K562 (cell line): ENCODE measurements at regions not wholly inside any gene's neighbourhood (a gene's known extent, or its start where the extent isn't known, plus 50 kb on each side); places are given as distances from the start of the nearest gene placed in this dataset.

Experiments
- ATAC-seq: fragments of 200-7000 bp; cut with Tn5 transposase; 3 replicates; pipeline ENCODE4 v1.9.1; 2020; ENCODE audit warnings: moderate library complexity
- BruUV-seq: library from RNA; stranded (reverse); fragments of 400-500 nt; replicated peaks from 2 replicates; lab custom pipeline; 2021; lab: Mats Ljungman, UMichigan
- CTCF ChIA-PET: fragments of 300-600 bp; formaldehyde crosslinking; extraction: SDS; loops from one replicate; lab custom pipeline; 2021; ENCODE audit warnings: low intra/inter-chr PET ratio; lab: Yijun Ruan, JAX
- POLR2A ChIA-PET: fragments of 300-600, 350-650 bp; sonication (Branson Sonifier 250); formaldehyde crosslinking; extraction: SDS; loops from one replicate; lab custom pipeline; 2021; ENCODE audit warnings: antibody characterized with exemption, inconsistent platforms; lab: Yijun Ruan, JAX
- DNase-seq, 4 experiments: peaks; one replicate each; pipeline versions ENCODE4 v3.0.0 to v3.0.0-alpha.2; 2011 to 2018; ENCODE audit warnings: low spot score in 3 of 4, mixed read lengths in 3 of 4; ENCODE audit errors: extremely low read depth in 1 of 4
- FAIRE-seq: peaks from 2 replicates; lab custom pipeline; 2011; peaks lifted over from hg19 to GRCh38; lab: Jason Lieb, UNC
- H2AFZ ChIP-seq: 2 replicates; pipeline ENCODE4 v1.6.0; 2011; ENCODE audit warnings: low read depth, low read length, control low read depth, inconsistent platforms
- H3K27ac ChIP-seq: fragments of 200-600 bp; 3 replicates; pipeline ENCODE4 v1.8.0; 2011; ENCODE audit warnings: low read depth, mild to moderate bottlenecking, control low read depth, inconsistent platforms, low read length, moderate library complexity, mixed read lengths; ENCODE audit errors: extremely low read depth
- H3K27me3 ChIP-seq, 2 experiments: fragments of 300-600 bp in 1 of 2; 2 replicates in 1 of 2; 3 replicates in 1 of 2; pipeline versions ENCODE4 v1.6.0 to v1.8.0; 2011; ENCODE audit warnings: inconsistent platforms in 2 of 2, low read length in 2 of 2, mild to moderate bottlenecking in 1 of 2, mixed read lengths in 1 of 2, moderate library complexity in 1 of 2; ENCODE audit not compliant: control insufficient read depth in 2 of 2, insufficient read depth in 2 of 2
- H3K36me3 ChIP-seq: fragments of 300-600 bp; 3 replicates; pipeline ENCODE4 v1.8.0; 2011; ENCODE audit warnings: mild to moderate bottlenecking, low read length, inconsistent platforms; ENCODE audit not compliant: control insufficient read depth, insufficient read depth
- H3K4me1 ChIP-seq, 2 experiments: fragments of 200-600 bp in 1 of 2; replicated peaks in 1 of 2; 2 replicates in 1 of 2; 3 replicates in 1 of 2; pipeline versions ENCODE4 v1.5.1 to v1.8.0; 2011; ENCODE audit warnings: inconsistent platforms in 2 of 2, low read length in 2 of 2, mild to moderate bottlenecking in 1 of 2, mixed read lengths in 1 of 2, moderate library complexity in 1 of 2; ENCODE audit not compliant: control insufficient read depth in 2 of 2, insufficient read depth in 2 of 2
- H3K4me2 ChIP-seq: 2 replicates; pipeline ENCODE4 v1.6.1; 2011; ENCODE audit warnings: low read length, control low read depth, inconsistent platforms, mixed read lengths; ENCODE audit not compliant: insufficient read depth
- H3K4me3 ChIP-seq: fragments of 200-600 bp; sonication (generic), shearing (Covaris generic); 2 replicates; pipeline ENCODE4 v1.5.1; 2016; ENCODE audit warnings: control low read depth, inconsistent platforms
- H3K79me2 ChIP-seq: fragments of 200-600 bp; 3 replicates; pipeline ENCODE4 v1.8.0; 2011; ENCODE audit warnings: low read length, inconsistent platforms; ENCODE audit not compliant: control insufficient read depth, insufficient read depth
- H3K9ac ChIP-seq, 2 experiments: 2 replicates each; pipeline versions ENCODE4 v1.6.0 to v1.6.1; 2011; ENCODE audit warnings: low read depth in 2 of 2, low read length in 2 of 2, control low read depth in 1 of 2, inconsistent platforms in 1 of 2, mild to moderate bottlenecking in 1 of 2, mixed read lengths in 1 of 2; ENCODE audit not compliant: insufficient read depth in 1 of 2
- H3K9me1 ChIP-seq: one replicate; pipeline ENCODE4 v1.6.0; 2011; ENCODE audit warnings: inconsistent platforms, mild to moderate bottlenecking, low read length, moderate library complexity; ENCODE audit not compliant: control insufficient read depth, insufficient read depth
- H3K9me3 ChIP-seq: replicated peaks from 2 replicates; pipeline ENCODE4 v1.5.1; 2011; ENCODE audit warnings: low read depth, low read length, inconsistent platforms; ENCODE audit not compliant: control insufficient read depth, insufficient read depth
- H4K20me1 ChIP-seq: replicated peaks from 2 replicates; pipeline ENCODE4 v1.6.1; 2011; ENCODE audit warnings: low read length, inconsistent platforms, mixed read lengths; ENCODE audit not compliant: control insufficient read depth, insufficient read depth
- CCNT2 ChIP-seq: IDR thresholded peaks from 2 replicates; pipeline ENCODE4 v1.6.1; 2011; ENCODE audit warnings: borderline replicate concordance, low read depth, mild to moderate bottlenecking, moderate library complexity, mixed read lengths, low read length; ENCODE audit not compliant: insufficient read length; ENCODE audit errors: extremely low read depth
- ELF2 ChIP-seq: fragments of 250-450 bp; sonication (Bioruptor Pico); IDR thresholded peaks from 2 replicates; pipeline ENCODE4 v1.5.0; 2021; ENCODE audit warnings: mild to moderate bottlenecking
- EWSR1 ChIP-seq: fragments of 450-650 bp; IDR thresholded peaks from 2 replicates; pipeline ENCODE4 v1.6.1; 2018; ENCODE audit warnings: borderline replicate concordance, mild to moderate bottlenecking, low read depth, moderate library complexity; ENCODE audit not compliant: partially characterized antibody
- HDAC3 ChIP-seq: fragments of 450-650 bp; IDR thresholded peaks from 2 replicates; pipeline ENCODE4 v1.6.1; 2018; ENCODE audit warnings: borderline replicate concordance, mild to moderate bottlenecking, moderate library complexity; ENCODE audit not compliant: partially characterized antibody
- MTF1 ChIP-seq: fragments of 250-450 bp; sonication (Bioruptor Pico); IDR thresholded peaks from 2 replicates; pipeline ENCODE4 v1.9.0; 2021; ENCODE audit warnings: moderate library complexity, mild to moderate bottlenecking, inconsistent platforms, borderline replicate concordance
- NFE2 ChIP-seq: IDR thresholded peaks from 2 replicates; pipeline ENCODE4 v1.6.1; 2014; ENCODE audit warnings: antibody characterized with exemption, low read depth
- ZFPM2 ChIP-seq: fragments of 250-450 bp; sonication (Bioruptor Pico); IDR thresholded peaks from 2 replicates; pipeline ENCODE4 v1.5.1; 2022; ENCODE audit warnings: mild to moderate bottlenecking
- WGBS: fragments of 100-300 bp; shearing (Covaris generic); methylation state at CpG from one replicate; pipeline ENCODE4 v1.1.6; 2016; ENCODE audit warnings: low coverage, mixed read lengths; ENCODE audit not compliant: insufficient coverage; ENCODE audit errors: missing lambda C conversion rate; 5-methylcytosine and 5-hydroxymethylcytosine counted together
- in situ Hi-C: fragments of 300-500 bp; cut with MboI; formaldehyde crosslinking; loops from 4 replicates; pipeline ENCODE4 v1.15.0; 2018; ENCODE audit warnings: inconsistent platforms, mixed read lengths
- intact Hi-C: fragments of 100-400 bp; cut with micrococcal nuclease; formaldehyde crosslinking; loops from 2 replicates; pipeline ENCODE4 v1.14.2; 2022
- TF ChIP-seq, protein P1 (sequence below): fragments of 200-600 bp; sonication (generic); IDR thresholded peaks from one replicate; pipeline ENCODE4 v1.6.1; 2012; ENCODE audit warnings: mild to moderate bottlenecking, low read depth, low read length, inconsistent platforms

DNA sequence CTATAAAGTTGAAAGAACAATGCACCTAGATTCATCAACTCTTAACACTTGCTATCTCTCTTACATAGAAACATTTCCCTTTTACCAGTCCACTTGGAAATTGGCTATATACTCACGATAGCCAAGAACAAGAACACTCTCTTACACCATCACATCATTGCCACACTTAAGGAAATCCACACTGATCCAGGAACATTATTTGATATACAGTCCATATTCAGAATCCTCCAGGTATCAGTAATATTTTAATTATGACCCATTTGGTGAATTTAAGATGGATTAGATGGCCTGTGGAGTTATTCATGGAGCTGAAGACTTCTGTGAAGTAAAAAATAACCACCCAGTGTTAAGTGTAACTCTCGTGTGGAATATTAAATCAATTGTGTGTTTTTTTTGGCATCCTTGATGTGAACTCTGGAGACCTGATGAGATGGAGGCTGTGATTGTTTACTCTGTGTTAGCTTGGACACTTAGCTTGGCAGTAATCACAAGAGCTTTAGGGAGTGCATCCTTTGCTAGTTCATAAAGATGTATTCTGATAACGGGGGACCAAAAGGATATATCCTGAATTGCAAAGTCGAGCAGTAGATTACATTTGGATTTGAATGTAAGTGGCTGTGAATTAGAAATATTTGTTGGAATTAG is 52.0 kb upstream of the ABL1 start:
- ChIA-PET POLR2A (interaction anchor here (0.7 to 7.4 kb wide), 13 partner anchors 8 to 72 kb away, joined by 3 to 42 read pairs (median 4); no protein-coding TSS in a partner anchor), CTCF (no interaction called here)
- Histone ChIP-seq H3K27ac (no peak overlapping the region), H3K9ac (no peak overlapping the region), H3K27me3 (no peaks in the 10 kb centered on the region), H3K4me3 (no peak overlapping the region), H3K79me2 (no peaks in the 10 kb centered on the region), H3K36me3 (peaks cover 46% of the 10 kb centered on the region; the same call in 2 of the 3 replicates), H2AFZ (no peak overlapping the region), H3K9me3 (no peaks in the 10 kb centered on the region), H3K9me1 (peaks cover 11% of the 10 kb centered on the region), H3K4me1 (peaks cover 0 to 6% of the 10 kb centered on the region in 2 experiments; a peak in 2 of 5 replicates), H3K4me2 (no peak overlapping the region), H4K20me1 (no peaks in the 10 kb centered on the region; the same call in 1 of the 2 replicates)
- peak in 1 of 4 experiments; percentile 15 for DNase-seq
- intact Hi-C loops (no loop called here), in situ Hi-C loops (no loop called here)
- ATAC-seq = no peak
- BruUV-seq = no TSS peak
- WGBS = 64% methylated on average over 4 of the region's 4 CpGs
- no peak for FAIRE-seq
- TF ChIP-seq CCNT2 (no peak), ELF2 (CRISPR knock-in tag) (no peak), ZFPM2 (CRISPR knock-in tag) (no peak), EWSR1 (no peak), HDAC3 (no peak), NFE2 (no peak), MTF1 (no peak)
- TF ChIP-seq, protein P1, sequence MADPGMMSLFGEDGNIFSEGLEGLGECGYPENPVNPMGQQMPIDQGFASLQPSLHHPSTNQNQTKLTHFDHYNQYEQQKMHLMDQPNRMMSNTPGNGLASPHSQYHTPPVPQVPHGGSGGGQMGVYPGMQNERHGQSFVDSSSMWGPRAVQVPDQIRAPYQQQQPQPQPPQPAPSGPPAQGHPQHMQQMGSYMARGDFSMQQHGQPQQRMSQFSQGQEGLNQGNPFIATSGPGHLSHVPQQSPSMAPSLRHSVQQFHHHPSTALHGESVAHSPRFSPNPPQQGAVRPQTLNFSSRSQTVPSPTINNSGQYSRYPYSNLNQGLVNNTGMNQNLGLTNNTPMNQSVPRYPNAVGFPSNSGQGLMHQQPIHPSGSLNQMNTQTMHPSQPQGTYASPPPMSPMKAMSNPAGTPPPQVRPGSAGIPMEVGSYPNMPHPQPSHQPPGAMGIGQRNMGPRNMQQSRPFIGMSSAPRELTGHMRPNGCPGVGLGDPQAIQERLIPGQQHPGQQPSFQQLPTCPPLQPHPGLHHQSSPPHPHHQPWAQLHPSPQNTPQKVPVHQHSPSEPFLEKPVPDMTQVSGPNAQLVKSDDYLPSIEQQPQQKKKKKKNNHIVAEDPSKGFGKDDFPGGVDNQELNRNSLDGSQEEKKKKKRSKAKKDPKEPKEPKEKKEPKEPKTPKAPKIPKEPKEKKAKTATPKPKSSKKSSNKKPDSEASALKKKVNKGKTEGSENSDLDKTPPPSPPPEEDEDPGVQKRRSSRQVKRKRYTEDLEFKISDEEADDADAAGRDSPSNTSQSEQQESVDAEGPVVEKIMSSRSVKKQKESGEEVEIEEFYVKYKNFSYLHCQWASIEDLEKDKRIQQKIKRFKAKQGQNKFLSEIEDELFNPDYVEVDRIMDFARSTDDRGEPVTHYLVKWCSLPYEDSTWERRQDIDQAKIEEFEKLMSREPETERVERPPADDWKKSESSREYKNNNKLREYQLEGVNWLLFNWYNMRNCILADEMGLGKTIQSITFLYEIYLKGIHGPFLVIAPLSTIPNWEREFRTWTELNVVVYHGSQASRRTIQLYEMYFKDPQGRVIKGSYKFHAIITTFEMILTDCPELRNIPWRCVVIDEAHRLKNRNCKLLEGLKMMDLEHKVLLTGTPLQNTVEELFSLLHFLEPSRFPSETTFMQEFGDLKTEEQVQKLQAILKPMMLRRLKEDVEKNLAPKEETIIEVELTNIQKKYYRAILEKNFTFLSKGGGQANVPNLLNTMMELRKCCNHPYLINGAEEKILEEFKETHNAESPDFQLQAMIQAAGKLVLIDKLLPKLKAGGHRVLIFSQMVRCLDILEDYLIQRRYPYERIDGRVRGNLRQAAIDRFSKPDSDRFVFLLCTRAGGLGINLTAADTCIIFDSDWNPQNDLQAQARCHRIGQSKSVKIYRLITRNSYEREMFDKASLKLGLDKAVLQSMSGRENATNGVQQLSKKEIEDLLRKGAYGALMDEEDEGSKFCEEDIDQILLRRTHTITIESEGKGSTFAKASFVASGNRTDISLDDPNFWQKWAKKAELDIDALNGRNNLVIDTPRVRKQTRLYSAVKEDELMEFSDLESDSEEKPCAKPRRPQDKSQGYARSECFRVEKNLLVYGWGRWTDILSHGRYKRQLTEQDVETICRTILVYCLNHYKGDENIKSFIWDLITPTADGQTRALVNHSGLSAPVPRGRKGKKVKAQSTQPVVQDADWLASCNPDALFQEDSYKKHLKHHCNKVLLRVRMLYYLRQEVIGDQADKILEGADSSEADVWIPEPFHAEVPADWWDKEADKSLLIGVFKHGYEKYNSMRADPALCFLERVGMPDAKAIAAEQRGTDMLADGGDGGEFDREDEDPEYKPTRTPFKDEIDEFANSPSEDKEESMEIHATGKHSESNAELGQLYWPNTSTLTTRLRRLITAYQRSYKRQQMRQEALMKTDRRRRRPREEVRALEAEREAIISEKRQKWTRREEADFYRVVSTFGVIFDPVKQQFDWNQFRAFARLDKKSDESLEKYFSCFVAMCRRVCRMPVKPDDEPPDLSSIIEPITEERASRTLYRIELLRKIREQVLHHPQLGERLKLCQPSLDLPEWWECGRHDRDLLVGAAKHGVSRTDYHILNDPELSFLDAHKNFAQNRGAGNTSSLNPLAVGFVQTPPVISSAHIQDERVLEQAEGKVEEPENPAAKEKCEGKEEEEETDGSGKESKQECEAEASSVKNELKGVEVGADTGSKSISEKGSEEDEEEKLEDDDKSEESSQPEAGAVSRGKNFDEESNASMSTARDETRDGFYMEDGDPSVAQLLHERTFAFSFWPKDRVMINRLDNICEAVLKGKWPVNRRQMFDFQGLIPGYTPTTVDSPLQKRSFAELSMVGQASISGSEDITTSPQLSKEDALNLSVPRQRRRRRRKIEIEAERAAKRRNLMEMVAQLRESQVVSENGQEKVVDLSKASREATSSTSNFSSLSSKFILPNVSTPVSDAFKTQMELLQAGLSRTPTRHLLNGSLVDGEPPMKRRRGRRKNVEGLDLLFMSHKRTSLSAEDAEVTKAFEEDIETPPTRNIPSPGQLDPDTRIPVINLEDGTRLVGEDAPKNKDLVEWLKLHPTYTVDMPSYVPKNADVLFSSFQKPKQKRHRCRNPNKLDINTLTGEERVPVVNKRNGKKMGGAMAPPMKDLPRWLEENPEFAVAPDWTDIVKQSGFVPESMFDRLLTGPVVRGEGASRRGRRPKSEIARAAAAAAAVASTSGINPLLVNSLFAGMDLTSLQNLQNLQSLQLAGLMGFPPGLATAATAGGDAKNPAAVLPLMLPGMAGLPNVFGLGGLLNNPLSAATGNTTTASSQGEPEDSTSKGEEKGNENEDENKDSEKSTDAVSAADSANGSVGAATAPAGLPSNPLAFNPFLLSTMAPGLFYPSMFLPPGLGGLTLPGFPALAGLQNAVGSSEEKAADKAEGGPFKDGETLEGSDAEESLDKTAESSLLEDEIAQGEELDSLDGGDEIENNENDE = no peak
